Testis (tissue), 2 donors: ENCODE measurements at regions not wholly inside any gene's neighbourhood (a gene's known extent, or its start where the extent isn't known, plus 50 kb on each side); places are given as distances from the start of the nearest gene placed in this dataset.

Experiments
- DNase-seq: peaks from one replicate; pipeline ENCODE4 v3.0.0-alpha.2; 2019
- H3K27ac ChIP-seq, 2 donors: fragments of 200-600 bp; sonication (generic); one replicate each; pipeline ENCODE4 v1.5.1; 2019
- H3K27me3 ChIP-seq: fragments of 200-600 bp; sonication (generic); one replicate; pipeline ENCODE4 v1.5.1; 2019
- H3K36me3 ChIP-seq: fragments of 200-600 bp; sonication (generic); one replicate; pipeline ENCODE4 v1.5.1; 2017; ENCODE audit warnings: low read depth; ENCODE audit errors: missing control alignments
- H3K4me1 ChIP-seq: fragments of 200-600 bp; sonication (generic); one replicate; pipeline ENCODE4 v1.5.1; 2019
- H3K4me3 ChIP-seq, 2 donors: fragments of 200-600 bp; sonication (generic); one replicate each; pipeline ENCODE4 v1.5.1; 2017 to 2019
- H3K9me3 ChIP-seq: fragments of 200-600 bp; sonication (generic); one replicate; pipeline ENCODE4 v1.5.1; 2017
- POLR2A ChIP-seq: fragments of 450-650 bp; IDR thresholded peaks from one replicate; pipeline ENCODE4 v1.6.1; 2017; ENCODE audit warnings: antibody characterized with exemption, mild to moderate bottlenecking, moderate library complexity
- WGBS, 2 donors: methylation state at CpG; one replicate each; pipeline ENCODE4 v1.1.5; 2018; 5-methylcytosine and 5-hydroxymethylcytosine counted together
- intact Hi-C: fragments of 100-400 bp; cut with DNase I; formaldehyde crosslinking; loops from one replicate; pipeline ENCODE4 v1.15.1; 2023; ENCODE audit warnings: low total_unique reads
- TF ChIP-seq, protein P1 (sequence below), 3 experiments: fragments of 450-650 bp in 2 of 3; fragments of 200-600 bp in 1 of 3; sonication (generic) in 1 of 3; IDR thresholded peaks; one replicate each; pipeline ENCODE4 v1.5.1; 2016 to 2019; ENCODE audit warnings: antibody characterized with exemption in 3 of 3, mild to moderate bottlenecking in 2 of 3, moderate library complexity in 1 of 3

DNA sequence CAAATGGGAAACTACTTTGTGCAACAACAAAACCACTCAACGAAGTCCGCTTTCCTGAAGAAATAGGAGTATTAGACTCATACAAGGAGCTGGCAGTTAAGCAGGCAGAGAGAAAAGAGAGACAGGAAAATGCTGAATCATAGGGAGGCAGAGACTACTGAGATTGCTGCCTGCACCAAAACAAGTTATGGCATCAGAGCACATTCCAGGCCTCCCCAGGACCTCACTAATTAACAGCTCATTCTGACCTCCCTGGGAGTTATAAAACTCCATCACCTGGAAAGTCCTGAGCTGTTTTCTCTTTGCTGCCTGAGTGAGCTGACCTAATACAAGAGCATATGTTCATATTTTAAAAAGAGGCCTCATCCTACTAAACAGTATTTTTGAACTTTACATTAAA, 741.0 kb downstream of the MCTP2 start:
- H3K9me3 ChIP-seq, result no peaks in the 10 kb centered on the region
- no peak overlapping the region for H3K4me3 ChIP-seq
- 71 to 76% methylated on average over 2 of the region's 2 CpGs for WGBS, 2 donors
- no peaks in the 10 kb centered on the region for H3K27me3 ChIP-seq
- H3K36me3 ChIP-seq, result no peaks in the 10 kb centered on the region
- TF ChIP-seq POLR2A, result no peak
- TF ChIP-seq, protein P1, sequence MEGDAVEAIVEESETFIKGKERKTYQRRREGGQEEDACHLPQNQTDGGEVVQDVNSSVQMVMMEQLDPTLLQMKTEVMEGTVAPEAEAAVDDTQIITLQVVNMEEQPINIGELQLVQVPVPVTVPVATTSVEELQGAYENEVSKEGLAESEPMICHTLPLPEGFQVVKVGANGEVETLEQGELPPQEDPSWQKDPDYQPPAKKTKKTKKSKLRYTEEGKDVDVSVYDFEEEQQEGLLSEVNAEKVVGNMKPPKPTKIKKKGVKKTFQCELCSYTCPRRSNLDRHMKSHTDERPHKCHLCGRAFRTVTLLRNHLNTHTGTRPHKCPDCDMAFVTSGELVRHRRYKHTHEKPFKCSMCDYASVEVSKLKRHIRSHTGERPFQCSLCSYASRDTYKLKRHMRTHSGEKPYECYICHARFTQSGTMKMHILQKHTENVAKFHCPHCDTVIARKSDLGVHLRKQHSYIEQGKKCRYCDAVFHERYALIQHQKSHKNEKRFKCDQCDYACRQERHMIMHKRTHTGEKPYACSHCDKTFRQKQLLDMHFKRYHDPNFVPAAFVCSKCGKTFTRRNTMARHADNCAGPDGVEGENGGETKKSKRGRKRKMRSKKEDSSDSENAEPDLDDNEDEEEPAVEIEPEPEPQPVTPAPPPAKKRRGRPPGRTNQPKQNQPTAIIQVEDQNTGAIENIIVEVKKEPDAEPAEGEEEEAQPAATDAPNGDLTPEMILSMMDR (IDR thresholded peaks at IDR 0.05), result no peak
- intact Hi-C loops, result no loop called here
- no peaks in the 10 kb centered on the region for H3K4me1 ChIP-seq
- DNase-seq, result no peak
- no peak overlapping the region for H3K27ac ChIP-seq

- H3K9me3 ChIP-seq, result no peaks in the 10 kb centered on the region
- WGBS, 2 donors, result 85 to 93% methylated on average over 1 of the region's 1 CpG
- no peak overlapping the region for H3K4me3 ChIP-seq
- no peak for DNase-seq
- TF ChIP-seq, protein P1 (IDR thresholded peaks at IDR 0.05), result no peak
- no peak for TF ChIP-seq POLR2A
- no peak overlapping the region for H3K27ac ChIP-seq
- intact Hi-C loops, result no loop called here
- H3K27me3 ChIP-seq, result no peaks in the 10 kb centered on the region
- H3K36me3 ChIP-seq, result no peaks in the 10 kb centered on the region
- no peaks in the 10 kb centered on the region for H3K4me1 ChIP-seq
Observed at GRCh38 chr15:94987085-94987484, 755.7 kb downstream of the MCTP2 start.

DNA sequence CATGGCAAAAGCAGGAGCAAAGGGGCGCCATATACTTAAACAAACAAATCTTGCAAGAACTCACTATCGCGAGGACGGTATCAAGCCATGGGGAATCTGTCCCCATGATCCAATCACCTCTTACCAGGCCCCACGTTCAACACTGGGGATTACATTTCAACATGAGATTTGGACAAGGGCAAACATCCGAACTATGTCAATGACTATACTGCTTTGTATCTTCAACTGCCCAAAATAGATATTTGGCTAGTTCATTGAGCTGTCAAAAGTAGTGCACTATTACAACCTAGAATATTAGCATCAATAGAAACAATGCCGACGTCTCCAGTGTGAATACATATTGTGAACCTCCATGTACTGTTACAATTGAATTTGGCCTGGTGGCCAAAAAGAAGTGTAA, 760.4 kb downstream of the MCTP2 start:
- intact Hi-C loops, result no loop called here
- H3K27ac ChIP-seq, result no peak overlapping the region
- DNase-seq, result no peak
- no peaks in the 10 kb centered on the region for H3K27me3 ChIP-seq
- TF ChIP-seq POLR2A, result no peak
- TF ChIP-seq, protein P1 (IDR thresholded peaks at IDR 0.05), result no peak
- no peak overlapping the region for H3K4me3 ChIP-seq
- H3K4me1 ChIP-seq, result no peaks in the 10 kb centered on the region
- H3K9me3 ChIP-seq, result no peaks in the 10 kb centered on the region
- no peaks in the 10 kb centered on the region for H3K36me3 ChIP-seq
- 90 to 94% methylated on average over 8 of the region's 8 CpGs for WGBS, 2 donors

DNA sequence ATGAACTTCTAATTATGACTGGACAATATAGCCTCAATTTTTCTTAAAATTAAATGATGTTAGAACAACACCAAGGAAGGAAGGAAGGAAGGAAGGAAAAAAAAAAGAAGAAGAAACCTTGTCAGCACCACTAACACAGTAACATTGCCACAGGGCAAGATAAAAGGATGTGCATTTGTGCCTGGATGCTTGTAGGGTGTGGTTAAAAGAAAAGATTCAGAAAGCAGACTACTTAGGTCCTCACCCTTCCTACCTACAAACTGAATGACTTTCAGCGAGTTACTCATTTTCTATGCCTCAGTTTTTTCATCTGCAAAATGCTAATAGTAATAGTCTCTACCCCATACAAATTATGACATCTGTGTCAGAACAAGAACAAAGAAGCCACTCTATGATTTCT, 778.3 kb downstream of the MCTP2 start:
- Histone ChIP-seq H3K4me3 (no peak overlapping the region), H3K27me3 (no peaks in the 10 kb centered on the region), H3K9me3 (no peaks in the 10 kb centered on the region), H3K36me3 (no peaks in the 10 kb centered on the region), H3K27ac (no peak overlapping the region), H3K4me1 (no peaks in the 10 kb centered on the region)
- TF ChIP-seq, protein P1 (IDR thresholded peaks at IDR 0.05), result no peak
- no peak for TF ChIP-seq POLR2A
- intact Hi-C loops, result no loop called here
- WGBS, 2 donors, result 89 to 100% methylated on average over 1 of the region's 1 CpG
- DNase-seq, result no peak

GRCh38 chr15:95013381-95013780, 782.0 kb downstream of the MCTP2 start:
- TF ChIP-seq, protein P1 (IDR thresholded peaks at IDR 0.05), result no peak
- no peak for TF ChIP-seq POLR2A
- H3K4me1 ChIP-seq, result no peaks in the 10 kb centered on the region
- intact Hi-C loops, result no loop called here

More at GRCh38 chr15:95013381-95013780, 782.0 kb downstream of the MCTP2 start:
- no peaks in the 10 kb centered on the region for H3K9me3 ChIP-seq
- no peaks in the 10 kb centered on the region for H3K36me3 ChIP-seq
- DNase-seq, result no peak
- H3K27ac ChIP-seq, result no peak overlapping the region
- no peaks in the 10 kb centered on the region for H3K27me3 ChIP-seq
- H3K4me3 ChIP-seq, result no peak overlapping the region
